A549 (cell line): ENCODE measurements at regions not wholly inside any gene's neighbourhood (a gene's known extent, or its start where the extent isn't known, plus 50 kb on each side); places are given as distances from the start of the nearest gene placed in this dataset.

Experiments used
- ATAC-seq, 2 experiments: fragments of 200-7000 bp in 1 of 2; fragments of >200 bp in 1 of 2; cut with Nextera tagmentation in 1 of 2; cut with Tn5 transposase in 1 of 2; 3 replicates each; pipeline versions ENCODE4 v1.8.0 to v1.9.1; 2018 to 2020; ENCODE audit warnings: mild to moderate bottlenecking in 1 of 2, moderate library complexity in 1 of 2
- CTCF ChIA-PET: fragments of 300-600 bp; sonication (Branson Sonifier 250); formaldehyde crosslinking; extraction: SDS; loops from one replicate; lab custom pipeline; 2021; ENCODE audit warnings: antibody characterized with exemption, inconsistent platforms; lab: Yijun Ruan, JAX
- POLR2A ChIA-PET: fragments of 350-600 bp; formaldehyde crosslinking; extraction: SDS; loops from one replicate; lab custom pipeline; 2021; ENCODE audit warnings: antibody characterized with exemption, inconsistent platforms; lab: Yijun Ruan, JAX
- DNase-seq, 2 experiments: peaks; one replicate each; pipeline versions ENCODE4 v3.0.0 to v3.0.0-alpha.2; 2011 to 2016; ENCODE audit warnings: low read depth in 1 of 2, low spot score in 1 of 2
- FAIRE-seq: peaks from 2 replicates; lab custom pipeline; 2011; peaks lifted over from hg19 to GRCh38; lab: Jason Lieb, UNC
- H3K27ac ChIP-seq, 2 experiments: fragments of >200 bp; sonication (Bioruptor Twin); formaldehyde crosslinking; 3 replicates each; pipeline ENCODE4 v1.5.1; 2016 to 2017
- H3K4me1 ChIP-seq: fragments of >200 bp; sonication (Bioruptor Twin); formaldehyde crosslinking; 3 replicates; pipeline ENCODE4 v1.6.1; 2016
- H3K4me2 ChIP-seq: fragments of >200 bp; sonication (Bioruptor Twin); formaldehyde crosslinking; 3 replicates; pipeline ENCODE4 v1.6.1; 2016
- H3K4me3 ChIP-seq: fragments of >200 bp; sonication (Bioruptor Twin); formaldehyde crosslinking; 3 replicates; pipeline ENCODE4 v1.5.1; 2016
- H3K9me3 ChIP-seq: fragments of >200 bp; sonication (Bioruptor Twin); formaldehyde crosslinking; 3 replicates; pipeline ENCODE4 v1.6.1; 2016
- ATOH8 ChIP-seq: fragments of 250-450 bp; sonication (Bioruptor Pico); IDR thresholded peaks from 2 replicates; pipeline ENCODE4 v1.5.0; 2020; ENCODE audit warnings: low read depth, mild to moderate bottlenecking, moderate library complexity
- CBX2 ChIP-seq: fragments of 200-600 bp; sonication (generic); IDR thresholded peaks from 2 replicates; pipeline ENCODE4 v1.6.1; 2016; ENCODE audit warnings: low read depth, mild to moderate bottlenecking, borderline replicate concordance
- CHD4 ChIP-seq: fragments of 200-600 bp; sonication (generic); IDR thresholded peaks from 2 replicates; pipeline ENCODE4 v1.6.1; 2016; ENCODE audit warnings: antibody characterized with exemption, mild to moderate bottlenecking, borderline replicate concordance
- CTCF ChIP-seq: fragments of >200 bp; sonication (Bioruptor Twin); formaldehyde crosslinking; IDR thresholded peaks from 3 replicates; pipeline ENCODE4 v1.5.1; 2016
- E2F6 ChIP-seq: IDR thresholded peaks from 2 replicates; pipeline ENCODE4 v1.6.1; 2012; ENCODE audit warnings: low read depth, borderline replicate concordance
- EP300 ChIP-seq, 2 experiments: fragments of >200 bp; sonication (Bioruptor Twin); formaldehyde crosslinking; IDR thresholded peaks; 2 replicates in 1 of 2; 3 replicates in 1 of 2; pipeline ENCODE4 v1.6.1; 2016 to 2017
- FOSB ChIP-seq: fragments of 250-450 bp; sonication (Bioruptor Pico); IDR thresholded peaks from 2 replicates; pipeline ENCODE4 v1.5.0; 2020; ENCODE audit warnings: mild to moderate bottlenecking, moderate library complexity
- FOSL2 ChIP-seq, 2 experiments: fragments of 450-650 bp in 1 of 2; fragments of >200 bp in 1 of 2; sonication (Bioruptor Twin) in 1 of 2; formaldehyde crosslinking; IDR thresholded peaks; 2 replicates each; pipeline versions ENCODE4 v1.5.0 to v1.6.1; 2016 to 2020; ENCODE audit warnings: mild to moderate bottlenecking in 1 of 2, moderate library complexity in 1 of 2
- FOXS1 ChIP-seq: fragments of 250-450 bp; sonication (Bioruptor Pico); IDR thresholded peaks from 2 replicates; pipeline ENCODE4 v1.5.0; 2020; ENCODE audit warnings: mild to moderate bottlenecking, moderate library complexity
- GATA3 ChIP-seq: IDR thresholded peaks from 2 replicates; pipeline ENCODE4 v1.6.1; 2012; ENCODE audit warnings: borderline replicate concordance
- HEYL ChIP-seq: fragments of 250-450 bp; sonication (Bioruptor Pico); IDR thresholded peaks from 2 replicates; pipeline ENCODE4 v1.8.0; 2021; ENCODE audit warnings: mild to moderate bottlenecking, moderate library complexity
- HOXB5 ChIP-seq: fragments of 250-450 bp; sonication (Bioruptor Pico); IDR thresholded peaks from 2 replicates; pipeline ENCODE4 v1.5.0; 2020; ENCODE audit warnings: mild to moderate bottlenecking, moderate library complexity
- KDM5A ChIP-seq: fragments of 200-600 bp; sonication (generic); IDR thresholded peaks from 2 replicates; pipeline ENCODE4 v1.6.1; 2016; ENCODE audit warnings: antibody characterized with exemption, mild to moderate bottlenecking
- MAX ChIP-seq: IDR thresholded peaks from 2 replicates; pipeline ENCODE4 v1.6.1; 2012
- MAZ ChIP-seq: fragments of 150-350 bp; IDR thresholded peaks from 2 replicates; pipeline ENCODE4 v1.6.1; 2014; ENCODE audit warnings: antibody characterized with exemption, low read depth, low read length, borderline replicate concordance
- MYC ChIP-seq: IDR thresholded peaks from 2 replicates; pipeline ENCODE4 v1.6.1; 2012; ENCODE audit warnings: mild to moderate bottlenecking, inconsistent platforms, low read length, improper control_type of control experiment, borderline replicate concordance
- PBX3 ChIP-seq: IDR thresholded peaks from 2 replicates; pipeline ENCODE4 v1.6.1; 2012
- PHF8 ChIP-seq: fragments of 200-600 bp; sonication (generic); IDR thresholded peaks from 2 replicates; pipeline ENCODE4 v1.6.1; 2016; ENCODE audit warnings: low read depth, mild to moderate bottlenecking, antibody characterized with exemption, moderate library complexity, borderline replicate concordance
- RARB ChIP-seq: fragments of 250-450 bp; sonication (Bioruptor Pico); IDR thresholded peaks from 2 replicates; pipeline ENCODE4 v1.8.0; 2021; ENCODE audit warnings: mild to moderate bottlenecking, moderate library complexity
- RCOR1 ChIP-seq: fragments of 150-350 bp; IDR thresholded peaks from 2 replicates; pipeline ENCODE4 v1.6.1; 2014; ENCODE audit warnings: antibody characterized with exemption, low read length, low read depth
- REST ChIP-seq: fragments of 200-600 bp; sonication (generic); IDR thresholded peaks from 2 replicates; pipeline ENCODE4 v1.6.1; 2016; ENCODE audit warnings: antibody characterized with exemption, mild to moderate bottlenecking, moderate library complexity
- RFX5 ChIP-seq: fragments of 450-650 bp; IDR thresholded peaks from 2 replicates; pipeline ENCODE4 v1.7.1; 2014; ENCODE audit warnings: antibody characterized with exemption, mild to moderate bottlenecking, moderate library complexity
- RNF2 ChIP-seq: fragments of 200-600 bp; sonication (generic); IDR thresholded peaks from 2 replicates; pipeline ENCODE4 v1.6.1; 2016; ENCODE audit warnings: low read depth, mild to moderate bottlenecking, antibody characterized with exemption, moderate library complexity, borderline replicate concordance
- TP53 ChIP-seq: fragments of 250-450 bp; sonication (Bioruptor Pico); IDR thresholded peaks from 2 replicates; pipeline ENCODE4 v1.5.0; 2021; ENCODE audit warnings: mild to moderate bottlenecking, moderate library complexity
- ZNF302 ChIP-seq: fragments of 250-450 bp; sonication (Bioruptor Pico); IDR thresholded peaks from 2 replicates; pipeline ENCODE4 v1.9.0; 2021; ENCODE audit warnings: inconsistent platforms, mild to moderate bottlenecking, moderate library complexity
- WGBS: methylation state at CpG from one replicate; pipeline ENCODE4 v1.1.6; 2017; ENCODE audit errors: missing lambda C conversion rate; 5-methylcytosine and 5-hydroxymethylcytosine counted together

GRCh38 chr12:126523891-126524290 is 1458.7 kb downstream of the AACS start:
- ATAC-seq (no peak), FAIRE-seq (no peak), DNase-seq (no peak)
- Histone ChIP-seq H3K4me1 (no peaks in the 10 kb centered on the region), H3K4me2 (no peak overlapping the region), H3K4me3 (no peak overlapping the region), H3K9me3 (no peaks in the 10 kb centered on the region), H3K27ac (no peak overlapping the region)
- TF ChIP-seq PHF8: no peak
- no peak for TF ChIP-seq TP53
- TF ChIP-seq PBX3: no peak
- no peak for TF ChIP-seq ZNF302 (CRISPR knock-in tag)
- TF ChIP-seq RARB (CRISPR knock-in tag): no peak
- TF ChIP-seq GATA3: no peak
- ChIA-PET POLR2A (no interaction called here), CTCF (no interaction called here)
- under 1% methylated on average over 7 of the region's 7 CpGs for WGBS

- Histone ChIP-seq H3K4me3 (no peak overlapping the region), H3K9me3 (no peaks in the 10 kb centered on the region; the same call in 2 of the 3 replicates), H3K4me2 (no peak overlapping the region), H3K27ac (no peak overlapping the region), H3K4me1 (no peaks in the 10 kb centered on the region)
- no peak for TF ChIP-seq RCOR1
- no peak for TF ChIP-seq MAZ
- TF ChIP-seq REST: no peak
- TF ChIP-seq TP53: no peak
- TF ChIP-seq CTCF: no peak
- no peak for TF ChIP-seq CBX2
- TF ChIP-seq MAX: no peak
- no peak for TF ChIP-seq MYC
- no peak for TF ChIP-seq HEYL (CRISPR knock-in tag)
- no peak for TF ChIP-seq FOSL2 (IDR thresholded peaks at IDR 0.05)
- no peak for TF ChIP-seq FOSL2 (CRISPR knock-in tag; IDR thresholded peaks at IDR 0.05)
- CTCF ChIA-PET: no interaction called here
- ATAC-seq: no peak
- WGBS: 2% methylated on average over 2 of the region's 2 CpGs
- POLR2A ChIA-PET: no interaction called here
- no peak for FAIRE-seq
- no peak for DNase-seq
These were observed 1469.3 kb downstream of the AACS start for GRCh38 chr12:126534495-126534894.

- ChIA-PET POLR2A (no interaction called here), CTCF (no interaction called here)
- Histone ChIP-seq H3K27ac (no peak overlapping the region), H3K4me3 (no peak overlapping the region), H3K4me2 (no peak overlapping the region), H3K9me3 (no peaks in the 10 kb centered on the region; the same call in 2 of the 3 replicates), H3K4me1 (no peaks in the 10 kb centered on the region)
- DNase-seq (no peak), FAIRE-seq (no peak), ATAC-seq (no peak)
- TF ChIP-seq KDM5A: no peak
- no peak for TF ChIP-seq EP300 (IDR thresholded peaks at IDR 0.05)
- TF ChIP-seq MAZ: no peak
- TF ChIP-seq RNF2: no peak
- no peak for TF ChIP-seq E2F6
- no peak for TF ChIP-seq RFX5
- no peak for TF ChIP-seq HOXB5 (CRISPR knock-in tag)
- TF ChIP-seq FOSB (CRISPR knock-in tag): no peak
- TF ChIP-seq FOXS1 (CRISPR knock-in tag): no peak
- TF ChIP-seq ATOH8 (CRISPR knock-in tag): no peak
- TF ChIP-seq CHD4: no peak
- WGBS: 0% methylated on average over 1 of the region's 1 CpG
These were observed 1469.7 kb downstream of the AACS start for GRCh38 chr12:126534942-126535341.
